H9 (cell line): ENCODE measurements at regions not wholly inside any gene's neighbourhood (a gene's known extent, or its start where the extent isn't known, plus 50 kb on each side); places are given as distances from the start of the nearest gene placed in this dataset.
"Not testable (repeated sequence)": the region's sequence is repeated elsewhere in the genome, so short reads cannot be mapped to it uniquely, and the experiment has no call there.

ENCODE experiments used
- DNase-seq: peaks from one replicate; pipeline ENCODE4 v3.0.0-alpha.2; 2017
- H2AFZ ChIP-seq: one replicate; pipeline ENCODE4 v1.6.1; 2013; ENCODE audit warnings: mild to moderate bottlenecking, low read length, control low read depth, moderate library complexity
- H2AK5ac ChIP-seq: 2 replicates; pipeline ENCODE4 v1.6.1; 2013; ENCODE audit warnings: low read length, control low read depth, mixed read lengths; ENCODE audit not compliant: insufficient read length
- H2BK120ac ChIP-seq: one replicate; pipeline ENCODE4 v1.6.1; 2013; ENCODE audit warnings: low read depth, mild to moderate bottlenecking, low read length, control low read depth, inconsistent platforms; ENCODE audit not compliant: poor library complexity, severe bottlenecking
- H2BK12ac ChIP-seq: 2 replicates; pipeline ENCODE4 v1.6.1; 2013; ENCODE audit warnings: low read length, control low read depth, mixed read lengths, low read depth; ENCODE audit not compliant: insufficient read length
- H2BK15ac ChIP-seq: 2 replicates; pipeline ENCODE4 v1.6.1; 2013; ENCODE audit warnings: low read depth, low read length, control low read depth
- H2BK20ac ChIP-seq: one replicate; pipeline ENCODE4 v1.6.1; 2013; ENCODE audit warnings: low read depth, mild to moderate bottlenecking, low read length, control low read depth, inconsistent platforms; ENCODE audit not compliant: poor library complexity, severe bottlenecking
- H2BK5ac ChIP-seq: 2 replicates; pipeline ENCODE4 v1.6.1; 2013; ENCODE audit warnings: low read length, control low read depth, mixed read lengths; ENCODE audit not compliant: insufficient read length
- H3K14ac ChIP-seq: 2 replicates; pipeline ENCODE4 v1.6.1; 2013; ENCODE audit warnings: low read length, control low read depth; ENCODE audit not compliant: insufficient read depth
- H3K18ac ChIP-seq: 2 replicates; pipeline ENCODE4 v1.6.1; 2013; ENCODE audit warnings: low read depth, mild to moderate bottlenecking, mixed read lengths, low read length, control low read depth; ENCODE audit not compliant: insufficient read length
- H3K23ac ChIP-seq: 2 replicates; pipeline ENCODE4 v1.6.1; 2013; ENCODE audit warnings: low read length, control low read depth, mixed read lengths, low read depth; ENCODE audit not compliant: insufficient read length
- H3K23me2 ChIP-seq: 2 replicates; pipeline ENCODE4 v1.6.1; 2013; ENCODE audit warnings: low read depth, mild to moderate bottlenecking, mixed read lengths, low read length, control low read depth; ENCODE audit not compliant: insufficient read length, poor library complexity, severe bottlenecking
- H3K27ac ChIP-seq: 2 replicates; pipeline ENCODE4 v1.5.1; 2013; ENCODE audit warnings: low read length, control low read depth, mixed read lengths, low read depth; ENCODE audit not compliant: insufficient read length
- H3K27me3 ChIP-seq: 2 replicates; pipeline ENCODE4 v1.6.1; 2013; ENCODE audit warnings: low read length, control low read depth, inconsistent platforms; ENCODE audit not compliant: insufficient read depth
- H3K4ac ChIP-seq: 2 replicates; pipeline ENCODE4 v1.6.1; 2013; ENCODE audit warnings: low read depth, mild to moderate bottlenecking, control low read depth, inconsistent platforms, low read length, moderate library complexity
- H3K4me1 ChIP-seq: 2 replicates; pipeline ENCODE4 v1.6.1; 2013; ENCODE audit warnings: low read length, control low read depth, inconsistent platforms; ENCODE audit not compliant: insufficient read depth
- H3K4me2 ChIP-seq: 2 replicates; pipeline ENCODE4 v1.6.1; 2013; ENCODE audit warnings: low read length, control low read depth, mixed read lengths; ENCODE audit not compliant: insufficient read length, insufficient read depth
- H3K56ac ChIP-seq: 2 replicates; pipeline ENCODE4 v1.6.1; 2013; ENCODE audit warnings: low read depth, mild to moderate bottlenecking, mixed read lengths, low read length, control low read depth; ENCODE audit not compliant: insufficient read length
- H3K79me1 ChIP-seq: 2 replicates; pipeline ENCODE4 v1.6.1; 2013; ENCODE audit warnings: low read depth, mild to moderate bottlenecking, moderate library complexity, low read length, control low read depth, inconsistent platforms; ENCODE audit not compliant: insufficient read depth, poor library complexity, severe bottlenecking
- H3K79me2 ChIP-seq: 2 replicates; pipeline ENCODE4 v1.6.1; 2013; ENCODE audit warnings: low read length, control low read depth, inconsistent platforms; ENCODE audit not compliant: insufficient read depth
- H3K9ac ChIP-seq: 2 replicates; pipeline ENCODE4 v1.6.1; 2013; ENCODE audit warnings: low read length, control low read depth, mixed read lengths; ENCODE audit not compliant: insufficient read length; ENCODE audit errors: extremely low read depth
- H3K9me3 ChIP-seq: one replicate; pipeline ENCODE4 v1.6.1; 2013; ENCODE audit warnings: low read depth, low read length, inconsistent platforms; ENCODE audit not compliant: control insufficient read depth
- H3T11ph ChIP-seq: one replicate; pipeline ENCODE4 v1.6.1; 2013; ENCODE audit warnings: mild to moderate bottlenecking, low read length, control low read depth, inconsistent platforms
- H4K20me1 ChIP-seq: one replicate; pipeline ENCODE4 v1.6.1; 2013; ENCODE audit not compliant: control insufficient read depth, insufficient read length, insufficient read depth
- H4K5ac ChIP-seq: 2 replicates; pipeline ENCODE4 v1.6.1; 2013; ENCODE audit warnings: low read depth, mild to moderate bottlenecking, mixed read lengths, low read length, control low read depth; ENCODE audit not compliant: insufficient read length
- H4K8ac ChIP-seq: replicated peaks from 2 replicates; pipeline ENCODE4 v1.6.1; 2013; ENCODE audit warnings: low read length, control low read depth, mixed read lengths, low read depth; ENCODE audit not compliant: insufficient read length
- H4K91ac ChIP-seq: 2 replicates; pipeline ENCODE4 v1.6.1; 2013; ENCODE audit warnings: low read depth, mild to moderate bottlenecking, moderate library complexity, mixed read lengths, low read length, control low read depth; ENCODE audit not compliant: insufficient read length
- H3K27ac Mint-ChIP-seq, 3 experiments: 2 replicates in 2 of 3; 3 replicates in 1 of 3; pipeline ENCODE4 v1.8.0; 2020 to 2021; ENCODE audit warnings: mixed read lengths in 3 of 3, mild to moderate bottlenecking in 1 of 3, moderate library complexity in 1 of 3
- H3K27me3 Mint-ChIP-seq: 2 replicates; pipeline ENCODE4 v1.8.0; 2021; ENCODE audit warnings: low read depth, mild to moderate bottlenecking, moderate library complexity, mixed read lengths
- H3K36me3 Mint-ChIP-seq, 3 experiments: 2 replicates in 2 of 3; 3 replicates in 1 of 3; pipeline ENCODE4 v1.8.0; 2020 to 2021; ENCODE audit warnings: low read depth in 3 of 3, mixed read lengths in 3 of 3; ENCODE audit not compliant: insufficient read depth in 1 of 3
- H3K4me1 Mint-ChIP-seq, 2 experiments: 2 replicates each; pipeline ENCODE4 v1.8.0; 2020; ENCODE audit warnings: mixed read lengths in 2 of 2
- H3K4me3 Mint-ChIP-seq, 2 experiments: 2 replicates in 1 of 2; 3 replicates in 1 of 2; pipeline ENCODE4 v1.8.0; 2020 to 2021; ENCODE audit warnings: mild to moderate bottlenecking in 2 of 2, mixed read lengths in 2 of 2, moderate library complexity in 1 of 2
- H3K9me3 Mint-ChIP-seq, 2 experiments: 2 replicates in 1 of 2; 3 replicates in 1 of 2; pipeline ENCODE4 v1.8.0; 2020; ENCODE audit warnings: mild to moderate bottlenecking in 2 of 2, mixed read lengths in 2 of 2, moderate library complexity in 1 of 2
- WGBS: extraction: QIAGEN DNeasy Blood & Tissue Kit; methylation state at CpG from one replicate; pipeline ENCODE4 v1.1.7; 2013; ENCODE audit warnings: missing lambda C conversion rate, low lambda C conversion rate, mixed read lengths; ENCODE audit not compliant: insufficient read length; ENCODE audit errors: extremely low coverage; 5-methylcytosine and 5-hydroxymethylcytosine counted together

DNA sequence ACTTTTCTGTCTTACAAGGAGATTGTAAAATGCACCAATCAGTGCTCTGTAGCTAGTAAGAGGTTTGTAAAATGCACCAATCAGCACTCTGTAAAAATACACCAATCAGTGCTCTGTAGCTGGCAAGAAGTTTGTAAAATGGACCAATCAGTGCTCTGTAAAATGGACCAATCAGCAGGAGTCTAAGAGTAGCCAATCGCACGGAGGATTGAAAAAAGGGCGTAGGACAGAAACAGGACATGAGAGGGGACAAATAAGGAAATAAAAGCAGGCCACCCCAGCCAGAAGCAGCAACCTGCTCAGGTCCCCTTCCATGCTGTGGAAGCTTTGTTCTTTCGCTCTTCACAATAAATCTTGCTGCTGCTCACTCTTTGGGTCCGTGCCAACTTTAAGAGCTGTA lies 199.1 kb upstream of the TRPC7 start:
- H3T11ph ChIP-seq, DNase-seq, H3K9ac ChIP-seq, H3K56ac ChIP-seq, H2BK12ac ChIP-seq, H4K5ac ChIP-seq, H2BK20ac ChIP-seq, H4K20me1 ChIP-seq, H4K91ac ChIP-seq, H2AFZ ChIP-seq, H3K79me2 ChIP-seq, H3K9me3 ChIP-seq, H3K79me1 ChIP-seq, H2AK5ac ChIP-seq, H3K14ac ChIP-seq, H3K18ac ChIP-seq, H2BK5ac ChIP-seq, H3K4me3 Mint-ChIP-seq, H3K4ac ChIP-seq, H3K23ac ChIP-seq, H2BK15ac ChIP-seq, H3K4me1 ChIP-seq, H4K8ac ChIP-seq, H3K27me3 ChIP-seq, H2BK120ac ChIP-seq, H3K27me3 Mint-ChIP-seq, H3K4me2 ChIP-seq, H3K23me2 ChIP-seq: not testable (repeated sequence)
- peaks cover 9 to 15% of the 10 kb centered on the region in 2 experiments for H3K9me3 Mint-ChIP-seq
- peaks cover 0 to 14% (median 6%) of the 10 kb centered on the region in 3 experiments; a peak in 5 of 7 replicates for H3K36me3 Mint-ChIP-seq
- peaks cover 39 to 67% of the 10 kb centered on the region in 2 experiments for H3K4me1 Mint-ChIP-seq
- H3K27ac Mint-ChIP-seq: peak overlapping the region in 2 of 3 experiments; percentile 85 to 99; a peak in 3 of 7 replicates
- peak overlapping the region; percentile 74 for H3K27ac ChIP-seq
- WGBS: no CpG with 5 or more reads among the region's 5 CpGs
